PFSK-1 (cell line): ENCODE measurements at regions not wholly inside any gene's neighbourhood (a gene's known extent, or its start where the extent isn't known, plus 50 kb on each side); places are given as distances from the start of the nearest gene placed in this dataset.

ENCODE experiments used
- FOXP2 ChIP-seq: optimal IDR thresholded peaks from 2 replicates; pipeline ENCODE3; 2011; ENCODE audit warnings: borderline replicate concordance, control low read depth, inconsistent platforms; ENCODE audit not compliant: insufficient read depth; ENCODE audit errors: extremely low read length, extremely low read depth
- POLR2AphosphoS5 ChIP-seq: IDR thresholded peaks from 2 replicates; pipeline ENCODE4 v1.6.1; 2012; ENCODE audit warnings: low read depth, mild to moderate bottlenecking, control low read depth, low read length, moderate library complexity
- SIN3A ChIP-seq: IDR thresholded peaks from 2 replicates; pipeline ENCODE4 v1.6.1; 2012; ENCODE audit warnings: mild to moderate bottlenecking, low read length, moderate library complexity, borderline replicate concordance; ENCODE audit not compliant: insufficient read depth
- TAF1 ChIP-seq: IDR thresholded peaks from 2 replicates; pipeline ENCODE4 v1.6.1; 2012; ENCODE audit warnings: low read length, control low read depth, borderline replicate concordance; ENCODE audit not compliant: insufficient read depth
- TF ChIP-seq, protein P1 (sequence below), 2 experiments: IDR thresholded peaks; 2 replicates each; pipeline versions ENCODE4 v1.6.1 to v1.8.0; 2011 to 2012; ENCODE audit warnings: low read depth in 2 of 2, low read length in 2 of 2, control low read depth in 1 of 2, inconsistent platforms in 1 of 2, mild to moderate bottlenecking in 1 of 2, moderate library complexity in 1 of 2; ENCODE audit not compliant: insufficient read depth in 1 of 2

- TF ChIP-seq TAF1 (no peak), SIN3A (no peak), FOXP2 (no peak), POLR2AphosphoS5 (no peak)
- TF ChIP-seq, protein P1, sequence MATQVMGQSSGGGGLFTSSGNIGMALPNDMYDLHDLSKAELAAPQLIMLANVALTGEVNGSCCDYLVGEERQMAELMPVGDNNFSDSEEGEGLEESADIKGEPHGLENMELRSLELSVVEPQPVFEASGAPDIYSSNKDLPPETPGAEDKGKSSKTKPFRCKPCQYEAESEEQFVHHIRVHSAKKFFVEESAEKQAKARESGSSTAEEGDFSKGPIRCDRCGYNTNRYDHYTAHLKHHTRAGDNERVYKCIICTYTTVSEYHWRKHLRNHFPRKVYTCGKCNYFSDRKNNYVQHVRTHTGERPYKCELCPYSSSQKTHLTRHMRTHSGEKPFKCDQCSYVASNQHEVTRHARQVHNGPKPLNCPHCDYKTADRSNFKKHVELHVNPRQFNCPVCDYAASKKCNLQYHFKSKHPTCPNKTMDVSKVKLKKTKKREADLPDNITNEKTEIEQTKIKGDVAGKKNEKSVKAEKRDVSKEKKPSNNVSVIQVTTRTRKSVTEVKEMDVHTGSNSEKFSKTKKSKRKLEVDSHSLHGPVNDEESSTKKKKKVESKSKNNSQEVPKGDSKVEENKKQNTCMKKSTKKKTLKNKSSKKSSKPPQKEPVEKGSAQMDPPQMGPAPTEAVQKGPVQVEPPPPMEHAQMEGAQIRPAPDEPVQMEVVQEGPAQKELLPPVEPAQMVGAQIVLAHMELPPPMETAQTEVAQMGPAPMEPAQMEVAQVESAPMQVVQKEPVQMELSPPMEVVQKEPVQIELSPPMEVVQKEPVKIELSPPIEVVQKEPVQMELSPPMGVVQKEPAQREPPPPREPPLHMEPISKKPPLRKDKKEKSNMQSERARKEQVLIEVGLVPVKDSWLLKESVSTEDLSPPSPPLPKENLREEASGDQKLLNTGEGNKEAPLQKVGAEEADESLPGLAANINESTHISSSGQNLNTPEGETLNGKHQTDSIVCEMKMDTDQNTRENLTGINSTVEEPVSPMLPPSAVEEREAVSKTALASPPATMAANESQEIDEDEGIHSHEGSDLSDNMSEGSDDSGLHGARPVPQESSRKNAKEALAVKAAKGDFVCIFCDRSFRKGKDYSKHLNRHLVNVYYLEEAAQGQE (IDR thresholded peaks at IDR 0.05; ENCODE audit: insufficient read depth in 1 of 2, low read depth in 2 of 2, low read length in 2 of 2), result no peak
Measured at GRCh38 chr3:144455841-144456440, 484.3 kb downstream of the DIPK2A start.

GRCh38 chr3:144457758-144458157, 486.1 kb downstream of the DIPK2A start:
- TF ChIP-seq FOXP2 (no peak), SIN3A (no peak), POLR2AphosphoS5 (no peak), TAF1 (no peak)
- TF ChIP-seq, protein P1 (IDR thresholded peaks at IDR 0.05; ENCODE audit: insufficient read depth in 1 of 2, low read depth in 2 of 2, low read length in 2 of 2), result no peak

GRCh38 chr3:144458283-144458682, 486.7 kb downstream of the DIPK2A start:
- no peak for TF ChIP-seq SIN3A
- no peak for TF ChIP-seq POLR2AphosphoS5
- no peak for TF ChIP-seq FOXP2
- no peak for TF ChIP-seq TAF1
- TF ChIP-seq, protein P1 (IDR thresholded peaks at IDR 0.05; ENCODE audit: insufficient read depth in 1 of 2, low read depth in 2 of 2, low read length in 2 of 2), result no peak

DNA sequence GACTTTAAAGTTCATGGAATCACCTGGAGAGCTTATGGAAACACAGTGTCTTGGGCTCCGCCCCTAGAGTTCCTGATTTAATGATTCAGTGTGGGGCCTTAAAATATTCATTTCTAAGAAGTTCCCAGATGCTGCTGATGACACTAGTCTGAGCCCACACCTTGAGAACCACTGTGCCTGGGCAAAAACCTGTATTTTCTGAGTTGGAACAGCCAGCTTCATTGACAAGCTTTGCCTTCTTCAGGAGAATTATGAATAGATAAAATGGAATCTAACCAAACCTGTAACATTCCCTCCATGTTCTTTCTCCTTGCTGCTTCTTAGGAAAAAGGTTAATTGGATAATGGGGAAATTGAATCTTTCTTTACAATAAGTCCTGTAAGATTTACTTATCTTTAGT, 490.7 kb downstream of the DIPK2A start:
- no peak for TF ChIP-seq FOXP2
- TF ChIP-seq TAF1, result no peak
- TF ChIP-seq POLR2AphosphoS5, result no peak
- TF ChIP-seq SIN3A, result no peak
- TF ChIP-seq, protein P1 (IDR thresholded peaks at IDR 0.05; ENCODE audit: insufficient read depth in 1 of 2, low read depth in 2 of 2, low read length in 2 of 2), result no peak

GRCh38 chr3:144463911-144464310, 492.3 kb downstream of the DIPK2A start:
- TF ChIP-seq POLR2AphosphoS5 (no peak), FOXP2 (no peak), SIN3A (no peak), TAF1 (no peak)
- TF ChIP-seq, protein P1 (IDR thresholded peaks at IDR 0.05; ENCODE audit: insufficient read depth in 1 of 2, low read depth in 2 of 2, low read length in 2 of 2), result no peak
